DOHH2 (cell line): ENCODE measurements at regions not wholly inside any gene's neighbourhood (a gene's known extent, or its start where the extent isn't known, plus 50 kb on each side); places are given as distances from the start of the nearest gene placed in this dataset.

Experiments used
- CTCF ChIP-seq: fragments of 200-600 bp; sonication (generic); IDR thresholded peaks from one replicate; pipeline ENCODE4 v1.5.1; 2014; ENCODE audit warnings: antibody characterized with exemption, mild to moderate bottlenecking, low read depth, low read length; ENCODE audit not compliant: poor library complexity, severe bottlenecking
- EZH2phosphoT487 ChIP-seq: fragments of 200-600 bp; sonication (generic); IDR thresholded peaks from 2 replicates; pipeline ENCODE4 v1.6.1; 2017; ENCODE audit warnings: borderline replicate concordance, mild to moderate bottlenecking, antibody characterized with exemption, low read length, moderate library complexity, mixed read lengths

GRCh38 chr2:185894223-185894622, 155.6 kb downstream of the FSIP2 start:
- no peak for TF ChIP-seq CTCF
- no peak for TF ChIP-seq EZH2phosphoT487
